ENCODE measurements at regions not wholly inside any gene's neighbourhood (a gene's known extent, or its start where the extent isn't known, plus 50 kb on each side); places are given as distances from the start of the nearest gene placed in this dataset.

DNA sequence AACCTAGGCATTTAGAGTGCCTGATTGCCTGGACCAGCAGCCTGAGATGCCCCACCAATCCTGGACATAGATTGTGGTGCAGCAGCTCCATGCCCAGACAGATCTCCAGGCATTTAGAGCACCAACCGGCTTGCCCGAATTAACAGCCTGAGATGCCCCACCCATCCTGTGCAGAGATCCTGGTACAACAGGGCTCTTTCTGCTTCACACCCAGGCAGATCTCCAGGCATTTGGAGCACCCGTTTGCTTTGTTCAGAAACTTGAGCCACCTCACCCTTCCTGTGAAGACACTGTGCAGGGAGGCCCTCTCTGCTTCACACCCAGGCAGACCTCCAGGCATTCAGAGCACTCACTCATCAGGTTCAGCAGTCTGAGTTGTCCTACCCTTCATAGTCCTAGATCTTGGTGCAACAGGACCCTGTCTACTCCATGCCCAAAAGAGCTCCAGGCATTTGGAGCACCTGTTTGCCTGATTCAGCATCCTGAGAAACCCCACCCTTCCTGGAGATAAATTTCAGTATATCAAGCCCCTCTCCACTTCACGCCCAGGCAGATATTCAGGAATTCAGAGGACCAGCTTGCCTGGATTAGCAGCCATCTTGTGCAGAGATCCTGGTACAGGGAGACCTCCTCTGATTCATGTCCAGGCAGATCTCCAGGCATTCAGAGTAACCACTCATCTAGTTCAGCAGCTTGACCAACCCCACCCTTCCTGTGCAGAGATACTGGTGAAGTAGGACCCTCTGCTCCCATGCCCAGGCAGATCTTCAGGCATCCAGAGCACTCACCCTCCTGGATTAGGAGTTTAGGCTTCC is 189.2 kb upstream of the FERMT1 start:
- TF ChIP-seq CHD4 (IDR thresholded peaks at IDR 0.05; ENCODE audit: borderline replicate concordance) (no peak), CTCF (IDR thresholded peaks at IDR 0.05) (no peak), ZFP36 (IDR thresholded peaks at IDR 0.05; ENCODE audit: borderline replicate concordance, partially characterized antibody) (no peak), RCOR1 (IDR thresholded peaks at IDR 0.05; ENCODE audit: low read depth, low read length) (no peak)

All from A549 (cell line).